ENCODE measurements at regions not wholly inside any gene's neighbourhood (a gene's known extent, or its start where the extent isn't known, plus 50 kb on each side); places are given as distances from the start of the nearest gene placed in this dataset.
A peak's percentile ranks its signal among the peaks of the same experiment; 100 is the strongest.

GRCh38 chr11:70528046-70528793 lies 129.9 kb downstream of the CTTN start:
- no peak for DNase-seq (ENCODE audit: extremely low read depth in 1 of 4, low spot score in 3 of 4)
- ChIA-PET POLR2A (interaction anchor here (0.9 kb wide), 1 partner anchor 22 kb away, joined by 3 read pairs; no protein-coding TSS in a partner anchor), CTCF (ENCODE audit: low intra/inter-chr PET ratio) (no interaction called here)
- H4K20me1 ChIP-seq (replicated peaks; ENCODE audit: control insufficient read depth, insufficient read depth, low read length), result peaks cover 7% of the 10 kb centered on the region; the same call in 1 of the 2 replicates
- BruUV-seq (replicated peaks), result no TSS peak
- ATAC-seq, result 0 out of 3 replicates have a peak, but pooled peaks have one; percentile 19
- H3K36me3 ChIP-seq (ENCODE audit: control insufficient read depth, insufficient read depth, low read length), result no peaks in the 10 kb centered on the region
- peaks cover 11 to 44% of the 10 kb centered on the region in 2 experiments; a peak in 4 of 5 replicates for H3K27me3 ChIP-seq (ENCODE audit: control insufficient read depth in 2 of 2, insufficient read depth in 2 of 2, low read length in 2 of 2)
- no peak overlapping the region; a peak in 1 of 4 replicates for H3K9ac ChIP-seq (ENCODE audit: insufficient read depth in 1 of 2, low read depth in 2 of 2, low read length in 2 of 2)
- H3K4me2 ChIP-seq (ENCODE audit: insufficient read depth, low read length), result no peak overlapping the region
- no peak for FAIRE-seq
- H3K27ac ChIP-seq (ENCODE audit: extremely low read depth, low read depth, low read length), result no peak overlapping the region
- intact Hi-C loops (cut with micrococcal nuclease), result no loop called here
- in situ Hi-C loops (cut with MboI), result no loop called here
- no peak overlapping the region for H3K4me3 ChIP-seq
- H3K9me3 ChIP-seq (replicated peaks; ENCODE audit: control insufficient read depth, insufficient read depth, low read depth, low read length), result no peaks in the 10 kb centered on the region
- WGBS (ENCODE audit: insufficient coverage, low coverage, missing lambda C conversion rate), result 6% methylated on average over 33 of the region's 33 CpGs
- H3K9me1 ChIP-seq (ENCODE audit: control insufficient read depth, insufficient read depth, low read length), result no peaks in the 10 kb centered on the region
- no peak overlapping the region for H2AFZ ChIP-seq (ENCODE audit: low read depth, low read length)
- TF ChIP-seq ZNF23 (CRISPR knock-in tag; IDR thresholded peaks at IDR 0.05) (no peak), POLR3G (IDR thresholded peaks at IDR 0.05; ENCODE audit: extremely low read depth, insufficient read length, insufficient replicate concordance) (no peak), CTCF (IDR thresholded peaks at IDR 0.05 in 2 of 3, conservative IDR thresholded peaks at IDR 0.05 in 1 of 3; ENCODE audit: insufficient read depth in 2 of 3, low read depth in 1 of 3, low read length in 3 of 3) (0 out of 6 replicates have a peak, but pooled peaks of 2 of the 3 experiments have one; percentile 1 to 4), ZFP91 (CRISPR knock-in tag; IDR thresholded peaks at IDR 0.05) (no peak), L3MBTL2 (IDR thresholded peaks at IDR 0.05) (no peak), ZNF75A (CRISPR knock-in tag; IDR thresholded peaks at IDR 0.05) (no peak)
- no peaks in the 10 kb centered on the region for H3K79me2 ChIP-seq (ENCODE audit: control insufficient read depth, insufficient read depth, low read length)
- H3K4me1 ChIP-seq (replicated peaks in 1 of 2; ENCODE audit: control insufficient read depth in 2 of 2, insufficient read depth in 2 of 2, low read length in 2 of 2), result peaks cover 0 to 8% of the 10 kb centered on the region in 2 experiments; a peak in 2 of 5 replicates

All from K562 (cell line).